ENCODE measurements at regions not wholly inside any gene's neighbourhood (a gene's known extent, or its start where the extent isn't known, plus 50 kb on each side); places are given as distances from the start of the nearest gene placed in this dataset.

DNA sequence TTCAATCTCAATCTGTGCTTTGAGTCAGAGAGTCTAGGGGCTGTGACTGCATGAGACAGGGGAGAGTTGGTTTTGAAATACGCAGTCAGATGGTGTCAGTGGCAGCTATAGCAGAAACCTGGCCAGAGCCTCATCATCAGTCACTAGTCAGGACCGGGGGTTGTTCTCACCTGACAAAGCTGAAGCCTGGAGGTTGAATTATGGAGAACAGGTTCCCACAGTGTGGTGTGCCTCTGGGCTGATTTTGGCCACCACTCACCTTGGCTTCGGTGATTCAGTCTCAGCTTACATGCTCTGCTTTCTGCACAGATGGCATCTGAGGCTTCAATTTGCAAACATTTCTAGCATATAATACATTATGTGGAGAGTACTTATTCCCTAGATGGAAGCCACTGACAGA is 387.3 kb downstream of the YTHDC2 start:
- no peak for TF ChIP-seq TAF1 (IDR thresholded peaks at IDR 0.05; ENCODE audit: borderline replicate concordance, low read depth, low read length)
- no peak for TF ChIP-seq POLR2A (IDR thresholded peaks at IDR 0.05; ENCODE audit: low read depth, low read length)
- no peak for TF ChIP-seq POLR2AphosphoS5 (IDR thresholded peaks at IDR 0.05; ENCODE audit: low read depth, low read length)

Data from GM12892 (cell line).